Left lung (tissue), 4 donors: ENCODE measurements at regions not wholly inside any gene's neighbourhood (a gene's known extent, or its start where the extent isn't known, plus 50 kb on each side); places are given as distances from the start of the nearest gene placed in this dataset.

Experiments
- ATAC-seq: fragments of 200-7000 bp; cut with Tn5 transposase; one replicate; pipeline ENCODE4 v1.9.1; 2020; ENCODE audit warnings: moderate library complexity
- DNase-seq, 4 donors: peaks; one replicate each; pipeline ENCODE4 v3.0.0-alpha.2; 2013 to 2020
- H3K27ac ChIP-seq, 2 donors: fragments of 200-600 bp; sonication (generic) in 1 of 2; one replicate each; pipeline versions ENCODE4 v1.5.0 to v1.8.0; 2020 to 2021
- H3K27me3 ChIP-seq, 2 donors: fragments of 200-600 bp; sonication (generic) in 1 of 2; one replicate each; pipeline versions ENCODE4 v1.5.0 to v1.8.0; 2020 to 2021
- H3K36me3 ChIP-seq, 2 donors: fragments of 200-600 bp; sonication (generic) in 1 of 2; one replicate each; pipeline versions ENCODE4 v1.5.0 to v1.8.0; 2020 to 2021
- H3K4me1 ChIP-seq, 2 donors: fragments of 200-600 bp; one replicate each; pipeline ENCODE4 v1.8.0; 2021
- H3K4me3 ChIP-seq, 2 donors: fragments of 200-600 bp; sonication (generic) in 1 of 2; one replicate each; pipeline versions ENCODE4 v1.5.0 to v1.8.0; 2020 to 2021; ENCODE audit warnings: mild to moderate bottlenecking in 1 of 2
- H3K9me3 ChIP-seq, 2 donors: fragments of 200-600 bp; sonication (generic) in 1 of 2; one replicate each; pipeline versions ENCODE4 v1.5.0 to v1.8.0; 2020 to 2021
- CTCF ChIP-seq, 2 donors: fragments of 200-600 bp; sonication (generic) in 1 of 2; IDR thresholded peaks; one replicate each; pipeline versions ENCODE4 v1.5.0 to v1.8.0; 2021; ENCODE audit warnings: antibody characterized with exemption in 2 of 2
- intact Hi-C, 2 donors: fragments of 100-400 bp; cut with DNase I; formaldehyde crosslinking; loops; one replicate each; pipeline versions ENCODE4 v1.11.2 to v1.14.2; 2022
- donor health status: DM: no; HTN: yes; CAD: no.
- donor health status: DM: no; HTN: no; CAD: no.

- no peak for ATAC-seq
- Histone ChIP-seq H3K27me3 (no peaks in the 10 kb centered on the region), H3K4me1 (no peaks in the 10 kb centered on the region), H3K9me3 (peaks cover 0 to 1% of the 10 kb centered on the region in 2 donors), H3K27ac (no peak overlapping the region), H3K4me3 (no peak overlapping the region), H3K36me3 (no peaks in the 10 kb centered on the region)
- intact Hi-C loops, result no loop called here
- DNase-seq, result no peak
- TF ChIP-seq CTCF (IDR thresholded peaks at IDR 0.05), result no peak
Observed at GRCh38 chr2:134070281-134070741, 183.6 kb upstream of the MGAT5 start.

- Histone ChIP-seq H3K27me3 (no peaks in the 10 kb centered on the region), H3K9me3 (peaks cover 0 to 10% of the 10 kb centered on the region in 2 donors), H3K4me3 (no peak overlapping the region), H3K4me1 (no peaks in the 10 kb centered on the region), H3K36me3 (no peaks in the 10 kb centered on the region), H3K27ac (no peak overlapping the region)
- no peak for ATAC-seq
- intact Hi-C loops, result no loop called here
- DNase-seq, result no peak
- TF ChIP-seq CTCF (IDR thresholded peaks at IDR 0.05), result no peak
Observed at GRCh38 chr2:134072341-134072740, 181.5 kb upstream of the MGAT5 start.

- Histone ChIP-seq H3K4me3 (no peak overlapping the region), H3K4me1 (no peaks in the 10 kb centered on the region), H3K9me3 (peaks cover 0 to 10% of the 10 kb centered on the region in 2 donors), H3K36me3 (no peaks in the 10 kb centered on the region), H3K27ac (no peak overlapping the region), H3K27me3 (no peaks in the 10 kb centered on the region)
- no peak for ATAC-seq
- TF ChIP-seq CTCF (IDR thresholded peaks at IDR 0.05), result no peak
- DNase-seq, result no peak
- intact Hi-C loops, result no loop called here
Observed at GRCh38 chr2:134073023-134073422, 180.8 kb upstream of the MGAT5 start.

DNA sequence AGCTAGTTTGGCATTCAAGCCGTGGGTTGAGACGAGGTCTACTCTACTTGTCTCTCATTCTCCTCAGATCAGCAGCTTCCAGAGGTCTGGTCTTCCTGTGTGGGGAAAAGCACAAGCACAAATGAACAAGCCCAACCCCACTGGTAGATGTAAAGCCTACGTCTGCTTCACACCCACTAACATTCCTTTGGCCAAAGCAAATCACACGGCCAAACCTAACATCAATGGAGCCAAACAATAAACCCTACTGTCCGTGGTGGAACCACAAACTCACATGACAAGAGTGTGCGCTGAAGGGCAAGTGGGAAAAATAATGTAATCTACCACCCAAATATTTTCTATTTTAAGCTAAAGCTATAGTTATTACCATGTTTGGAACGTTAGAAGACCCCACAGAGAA, 179.3 kb upstream of the MGAT5 start:
- Histone ChIP-seq H3K27ac (no peak overlapping the region), H3K4me1 (no peaks in the 10 kb centered on the region), H3K9me3 (peaks cover 0 to 10% of the 10 kb centered on the region in 2 donors), H3K27me3 (no peaks in the 10 kb centered on the region), H3K36me3 (no peaks in the 10 kb centered on the region), H3K4me3 (no peak overlapping the region)
- intact Hi-C loops, result no loop called here
- no peak for TF ChIP-seq CTCF (IDR thresholded peaks at IDR 0.05)
- ATAC-seq (no peak), DNase-seq (no peak)

- ATAC-seq (no peak), DNase-seq (no peak)
- Histone ChIP-seq H3K27me3 (no peaks in the 10 kb centered on the region), H3K27ac (no peak overlapping the region), H3K9me3 (peaks cover 0 to 10% of the 10 kb centered on the region in 2 donors), H3K4me3 (no peak overlapping the region), H3K4me1 (no peaks in the 10 kb centered on the region), H3K36me3 (no peaks in the 10 kb centered on the region)
- intact Hi-C loops, result no loop called here
- TF ChIP-seq CTCF (IDR thresholded peaks at IDR 0.05), result no peak
Observed at GRCh38 chr2:134075204-134075603, 178.7 kb upstream of the MGAT5 start.
